Pancreas (tissue), 10 donors: ENCODE measurements at regions not wholly inside any gene's neighbourhood (a gene's known extent, or its start where the extent isn't known, plus 50 kb on each side); places are given as distances from the start of the nearest gene placed in this dataset.
"Not testable (repeated sequence)": the region's sequence is repeated elsewhere in the genome, so short reads cannot be mapped to it uniquely, and the experiment has no call there.

Experiments used
- ATAC-seq, 4 donors: fragments of 200-7000 bp; cut with Tn5 transposase; one replicate each; pipeline versions ENCODE4 v1.8.0 to v1.9.1; 2020; ENCODE audit warnings: mild to moderate bottlenecking in 4 of 4, moderate library complexity in 4 of 4
- DNase-seq, 6 donors: peaks; one replicate each; pipeline ENCODE4 v3.0.0-alpha.2; 2020
- FAIRE-seq: peaks from 2 replicates; lab custom pipeline; 2012; peaks lifted over from hg19 to GRCh38; lab: Jason Lieb, UNC
- H3K27ac ChIP-seq, 4 donors: fragments of 200-600 bp; sonication (generic); 1 replicate in 3 of 4; 2 replicates in 1 of 4; pipeline versions ENCODE4 v1.5.0 to v1.8.0; 2020
- H3K27me3 ChIP-seq, 4 donors: fragments of 200-600 bp; one replicate each; pipeline ENCODE4 v1.8.0; 2021
- H3K36me3 ChIP-seq, 3 donors: fragments of 200-600 bp; sonication (generic) in 1 of 3; one replicate each; pipeline versions ENCODE4 v1.5.0 to v1.8.0; 2020 to 2021
- H3K4me1 ChIP-seq, 3 donors: fragments of 200-600 bp; one replicate each; pipeline ENCODE4 v1.8.0; 2021
- H3K4me3 ChIP-seq, 4 donors: fragments of 200-600 bp; sonication (generic) in 2 of 4; one replicate each; pipeline versions ENCODE4 v1.5.0 to v1.8.0; 2020 to 2021
- H3K9me3 ChIP-seq, 4 donors: fragments of 200-600 bp; one replicate each; pipeline ENCODE4 v1.8.0; 2021
- CTCF ChIP-seq, 4 donors: fragments of 200-600 bp; sonication (generic) in 3 of 4; IDR thresholded peaks; one replicate each; pipeline versions ENCODE4 v1.5.0 to v1.8.0; 2021; ENCODE audit warnings: antibody characterized with exemption in 4 of 4
- WGBS, 2 donors: extraction: QIAGEN DNeasy Blood & Tissue Kit; methylation state at CpG; one replicate each; pipeline ENCODE4 v1.1.7; 2013; 5-methylcytosine and 5-hydroxymethylcytosine counted together
- intact Hi-C, 3 donors: fragments of 100-400 bp; cut with DNase I; formaldehyde crosslinking; loops; one replicate each; pipeline versions ENCODE4 v1.11.1 to v1.14.2; 2022
- donor health status: healthy with polysubstance abuse.
- donor health status: DM: no; HTN: no; CAD: no; lungs with moderate emphysema.
- donor health status: DM: no; HTN: no; CAD: no.
- donor health status: control.
- donor health status: control.
- donor health status: Bipolar disorder and iron deficiency.
- donor health status: DM: yes; HTN: yes; CAD: no.
- donor health status: DM: no; HTN: no; CAD: no.
- donor health status: DM: no; HTN: no; CAD: no.
- donor health status: DM: yes; HTN: yes; CAD: no.

GRCh38 chr22:26768952-26769351, 111.6 kb downstream of the MIAT start:
- DNase-seq (no peak), ATAC-seq (no peak), FAIRE-seq (no peak)
- no peak overlapping the region for H3K4me3 ChIP-seq
- no peaks in the 10 kb centered on the region for H3K36me3 ChIP-seq
- WGBS, 2 donors, result 91 to 92% methylated on average over 11 of the region's 11 CpGs
- H3K27me3 ChIP-seq, result no peaks in the 10 kb centered on the region
- no peak overlapping the region for H3K27ac ChIP-seq
- H3K4me1 ChIP-seq, result no peaks in the 10 kb centered on the region
- H3K9me3 ChIP-seq, result no peaks in the 10 kb centered on the region
- intact Hi-C loops, result no loop called here
- TF ChIP-seq CTCF (IDR thresholded peaks at IDR 0.05), result no peak

DNA sequence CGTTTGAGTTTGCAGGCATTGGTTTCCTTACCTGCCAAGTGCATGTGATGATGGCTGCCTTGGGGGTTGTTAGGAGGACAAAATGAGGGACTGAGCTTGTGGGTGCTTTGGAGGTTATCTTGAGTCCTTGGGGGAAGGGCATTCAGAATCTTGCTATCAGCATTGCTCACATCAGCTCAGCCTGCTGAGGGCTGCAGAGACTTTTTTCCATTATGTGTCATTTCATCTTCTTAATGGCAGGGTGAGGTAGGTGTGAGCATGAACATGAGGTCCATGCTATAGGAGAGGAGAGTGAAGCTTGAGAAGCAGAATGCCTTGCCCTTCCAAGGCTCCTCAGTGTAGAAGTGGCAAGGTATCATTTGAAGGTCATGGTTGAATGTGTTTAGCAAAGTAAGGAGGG, 112.3 kb downstream of the MIAT start:
- intact Hi-C loops, result no loop called here
- no peak for FAIRE-seq

DNA sequence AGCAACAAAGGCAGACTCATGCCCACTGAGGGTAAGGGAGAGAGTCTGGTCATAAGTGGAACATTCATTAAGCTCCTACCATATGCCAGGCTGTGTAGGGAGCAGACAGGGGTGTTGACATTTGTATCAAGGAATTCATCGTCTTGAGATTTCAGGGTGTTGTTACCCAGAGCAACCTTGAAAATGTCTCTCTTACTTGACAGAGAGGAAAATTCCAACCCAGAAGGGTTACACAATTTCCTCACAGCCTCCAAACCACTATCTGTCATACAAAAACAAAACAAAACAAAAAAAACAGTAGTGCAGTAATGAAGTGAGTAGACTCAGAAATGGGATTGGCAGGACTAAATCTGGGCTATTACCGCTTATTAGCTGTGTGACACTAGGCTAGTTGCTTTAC, 113.2 kb downstream of the MIAT start:
- Histone ChIP-seq H3K9me3 (no peaks in the 10 kb centered on the region), H3K36me3 (no peaks in the 10 kb centered on the region), H3K27me3 (no peaks in the 10 kb centered on the region), H3K4me1 (no peaks in the 10 kb centered on the region), H3K27ac (no peak overlapping the region), H3K4me3 (no peak overlapping the region)
- WGBS, 2 donors, result 81 to 82% methylated on average over 2 of the region's 2 CpGs
- FAIRE-seq (no peak), ATAC-seq (no peak), DNase-seq (no peak)
- TF ChIP-seq CTCF (IDR thresholded peaks at IDR 0.05), result no peak
- intact Hi-C loops, result no loop called here

More for the DNA sequence above, 112.3 kb downstream of the MIAT start:
- no peaks in the 10 kb centered on the region for H3K36me3 ChIP-seq
- 80 to 89% methylated on average over 1 of the region's 1 CpG for WGBS, 2 donors
- ATAC-seq (no peak), DNase-seq (no peak)
- H3K27ac ChIP-seq, result no peak overlapping the region
- H3K4me1 ChIP-seq, result no peaks in the 10 kb centered on the region
- no peak for TF ChIP-seq CTCF (IDR thresholded peaks at IDR 0.05)
- H3K9me3 ChIP-seq, result no peaks in the 10 kb centered on the region
- no peak overlapping the region for H3K4me3 ChIP-seq
- H3K27me3 ChIP-seq, result no peaks in the 10 kb centered on the region

GRCh38 chr22:26773054-26773453, 115.7 kb downstream of the MIAT start:
- H3K27ac ChIP-seq, H3K4me1 ChIP-seq, H3K4me3 ChIP-seq, H3K9me3 ChIP-seq, H3K36me3 ChIP-seq, intact Hi-C loops, H3K27me3 ChIP-seq, ATAC-seq, FAIRE-seq: not testable (repeated sequence)
- WGBS, 2 donors, result 89 to 95% methylated on average over 4 to 10 of the region's 28 CpGs
- peak in 1 of 6 donors; percentile 88 for DNase-seq

DNA sequence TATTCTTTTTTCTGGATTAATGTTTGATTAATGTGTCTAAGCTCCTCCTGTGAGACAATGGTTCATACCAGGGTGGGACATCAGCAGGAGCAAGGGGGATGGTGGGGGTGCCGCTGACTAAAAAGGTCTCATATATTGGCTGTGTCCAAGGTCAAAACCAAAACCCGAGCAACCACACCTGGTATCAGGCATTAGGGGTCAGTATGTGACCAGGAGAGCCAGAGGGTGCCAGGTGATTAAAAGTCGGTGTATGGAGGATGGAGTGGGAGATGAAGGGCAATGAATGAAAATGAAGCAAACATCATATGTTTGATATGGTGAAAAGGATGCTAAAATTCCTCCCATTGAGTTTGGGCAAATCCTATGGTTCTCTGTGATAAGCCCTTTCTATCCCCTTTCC, 118.0 kb downstream of the MIAT start:
- FAIRE-seq, result no peak
- Histone ChIP-seq H3K27me3 (no peaks in the 10 kb centered on the region), H3K4me1 (no peaks in the 10 kb centered on the region), H3K27ac (no peak overlapping the region), H3K9me3 (no peaks in the 10 kb centered on the region), H3K36me3 (peaks cover 0 to 18% (median 0%) of the 10 kb centered on the region in 3 donors), H3K4me3 (no peak overlapping the region)
- intact Hi-C loops, result no loop called here
- TF ChIP-seq CTCF (IDR thresholded peaks at IDR 0.05), result no peak
- no peak for DNase-seq
- ATAC-seq, result no peak
- 96 to 97% methylated on average over 3 of the region's 3 CpGs for WGBS, 2 donors
